NT2/D1 (cell line): ENCODE measurements at regions not wholly inside any gene's neighbourhood (a gene's known extent, or its start where the extent isn't known, plus 50 kb on each side); places are given as distances from the start of the nearest gene placed in this dataset.

Experiments
- YY1 ChIP-seq: IDR thresholded peaks from 2 replicates; pipeline ENCODE4 v1.6.1; 2011; ENCODE audit not compliant: insufficient read length, insufficient read depth
- ZNF274 ChIP-seq: IDR thresholded peaks from 2 replicates; pipeline ENCODE4 v1.6.1; 2011; ENCODE audit warnings: mild to moderate bottlenecking, low read depth, low read length

DNA sequence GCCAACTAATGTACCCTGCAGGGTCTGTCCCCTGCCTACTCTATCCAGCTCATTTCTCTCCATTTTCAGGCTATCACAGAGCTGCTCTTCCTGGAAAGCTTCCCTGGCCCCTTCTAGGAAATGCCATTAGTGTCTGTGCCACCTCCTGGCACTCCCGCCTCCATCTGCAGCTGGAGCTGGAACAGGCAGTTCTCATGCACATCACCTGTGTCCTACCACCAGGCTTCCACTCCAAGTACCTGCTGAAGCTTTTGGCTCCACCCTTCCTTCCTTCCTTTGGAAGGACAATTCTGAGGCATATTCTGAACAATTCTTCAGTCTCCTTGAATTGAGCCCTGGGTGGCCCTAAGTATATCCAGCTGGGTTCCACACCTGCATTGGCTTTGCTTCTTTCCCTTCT, 156.2 kb upstream of the ZNF618 start:
- TF ChIP-seq ZNF274 (no peak), YY1 (no peak)
